Lower leg skin (tissue), 3 donors: ENCODE measurements at regions not wholly inside any gene's neighbourhood (a gene's known extent, or its start where the extent isn't known, plus 50 kb on each side); places are given as distances from the start of the nearest gene placed in this dataset.

Experiments used
- CTCF ChIP-seq, 3 donors: fragments of 450-650 bp; IDR thresholded peaks; one replicate each; pipeline ENCODE4 v1.5.1; 2016; ENCODE audit warnings: antibody characterized with exemption in 3 of 3, mild to moderate bottlenecking in 3 of 3, moderate library complexity in 2 of 3
- POLR2A ChIP-seq, 2 donors: fragments of 450-650 bp; IDR thresholded peaks; one replicate each; pipeline ENCODE4 v1.6.1; 2016 to 2017; ENCODE audit warnings: antibody characterized with exemption in 2 of 2, mild to moderate bottlenecking in 1 of 2, moderate library complexity in 1 of 2

GRCh38 chr5:118243068-118243467 is 745.3 kb downstream of the DTWD2 start:
- no peak for TF ChIP-seq CTCF (IDR thresholded peaks at IDR 0.05)
- TF ChIP-seq POLR2A (IDR thresholded peaks at IDR 0.05), result no peak
